ENCODE measurements at regions not wholly inside any gene's neighbourhood (a gene's known extent, or its start where the extent isn't known, plus 50 kb on each side); places are given as distances from the start of the nearest gene placed in this dataset.

- Histone ChIP-seq H3K27me3 (no peaks in the 10 kb centered on the region), H3K9me3 (no peaks in the 10 kb centered on the region), H3K36me3 (no peaks in the 10 kb centered on the region), H3K4me1 (no peaks in the 10 kb centered on the region), H3K4me3 (no peak overlapping the region), H3K27ac (no peak overlapping the region)
- no peak for TF ChIP-seq POLR2AphosphoS5 (IDR thresholded peaks at IDR 0.05; ENCODE audit: insufficient read depth in 1 of 2, low read depth in 1 of 2)
- TF ChIP-seq, protein P1, sequence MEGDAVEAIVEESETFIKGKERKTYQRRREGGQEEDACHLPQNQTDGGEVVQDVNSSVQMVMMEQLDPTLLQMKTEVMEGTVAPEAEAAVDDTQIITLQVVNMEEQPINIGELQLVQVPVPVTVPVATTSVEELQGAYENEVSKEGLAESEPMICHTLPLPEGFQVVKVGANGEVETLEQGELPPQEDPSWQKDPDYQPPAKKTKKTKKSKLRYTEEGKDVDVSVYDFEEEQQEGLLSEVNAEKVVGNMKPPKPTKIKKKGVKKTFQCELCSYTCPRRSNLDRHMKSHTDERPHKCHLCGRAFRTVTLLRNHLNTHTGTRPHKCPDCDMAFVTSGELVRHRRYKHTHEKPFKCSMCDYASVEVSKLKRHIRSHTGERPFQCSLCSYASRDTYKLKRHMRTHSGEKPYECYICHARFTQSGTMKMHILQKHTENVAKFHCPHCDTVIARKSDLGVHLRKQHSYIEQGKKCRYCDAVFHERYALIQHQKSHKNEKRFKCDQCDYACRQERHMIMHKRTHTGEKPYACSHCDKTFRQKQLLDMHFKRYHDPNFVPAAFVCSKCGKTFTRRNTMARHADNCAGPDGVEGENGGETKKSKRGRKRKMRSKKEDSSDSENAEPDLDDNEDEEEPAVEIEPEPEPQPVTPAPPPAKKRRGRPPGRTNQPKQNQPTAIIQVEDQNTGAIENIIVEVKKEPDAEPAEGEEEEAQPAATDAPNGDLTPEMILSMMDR (IDR thresholded peaks at IDR 0.05) = no peak
- no peak for TF ChIP-seq POLR2A (IDR thresholded peaks at IDR 0.05)
- intact Hi-C loops (cut with DNase I) = no loop called here
- DNase-seq (ENCODE audit: extremely low spot score in 2 of 2) = no peak
Measured at GRCh38 chr2:139946690-139947089, 1166.5 kb upstream of the NXPH2 start.

DNA sequence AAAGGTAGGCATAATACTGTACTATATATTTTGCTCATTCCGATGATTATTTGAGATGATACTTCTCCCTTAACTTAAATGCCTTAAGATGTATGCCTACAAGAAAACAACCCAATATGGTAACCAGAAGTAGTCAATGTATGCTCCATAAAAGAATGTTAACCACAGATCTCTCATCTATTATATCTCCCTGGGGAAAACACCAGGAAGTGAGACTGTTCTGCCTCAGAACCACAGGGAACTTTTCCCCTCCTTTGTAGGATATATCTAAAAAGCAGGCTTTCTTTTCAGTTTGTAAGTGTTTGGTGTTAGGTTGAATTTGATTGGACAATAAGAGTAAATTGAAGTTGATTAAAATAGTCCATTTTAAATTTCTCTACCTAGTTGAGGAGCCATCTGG, 1160.5 kb upstream of the NXPH2 start:
- intact Hi-C loops (cut with DNase I) = no loop called here
- no peak for DNase-seq (ENCODE audit: extremely low spot score in 2 of 2)
- H3K36me3 ChIP-seq = no peaks in the 10 kb centered on the region
- H3K27ac ChIP-seq = no peak overlapping the region
- no peaks in the 10 kb centered on the region for H3K9me3 ChIP-seq
- TF ChIP-seq POLR2A (IDR thresholded peaks at IDR 0.05) = no peak
- no peak for TF ChIP-seq POLR2AphosphoS5 (IDR thresholded peaks at IDR 0.05; ENCODE audit: insufficient read depth in 1 of 2, low read depth in 1 of 2)
- TF ChIP-seq, protein P1 (IDR thresholded peaks at IDR 0.05) = no peak
- no peak overlapping the region for H3K4me3 ChIP-seq
- no peaks in the 10 kb centered on the region for H3K4me1 ChIP-seq
- no peaks in the 10 kb centered on the region for H3K27me3 ChIP-seq

- H3K9me3 ChIP-seq = no peaks in the 10 kb centered on the region
- H3K27me3 ChIP-seq = no peaks in the 10 kb centered on the region
- no peak overlapping the region for H3K27ac ChIP-seq
- TF ChIP-seq POLR2A (IDR thresholded peaks at IDR 0.05) = no peak
- no peak for TF ChIP-seq POLR2AphosphoS5 (IDR thresholded peaks at IDR 0.05; ENCODE audit: insufficient read depth in 1 of 2, low read depth in 1 of 2)
- TF ChIP-seq, protein P1 (IDR thresholded peaks at IDR 0.05) = no peak
- intact Hi-C loops (cut with DNase I) = no loop called here
- DNase-seq (ENCODE audit: extremely low spot score in 2 of 2) = no peak
- no peak overlapping the region for H3K4me3 ChIP-seq
- H3K4me1 ChIP-seq = no peaks in the 10 kb centered on the region
- no peaks in the 10 kb centered on the region for H3K36me3 ChIP-seq
Measured at GRCh38 chr2:139925903-139926302, 1145.7 kb upstream of the NXPH2 start.

- DNase-seq (ENCODE audit: extremely low spot score in 2 of 2) = no peak
- Histone ChIP-seq H3K9me3 (no peaks in the 10 kb centered on the region), H3K27ac (no peak overlapping the region), H3K4me1 (no peaks in the 10 kb centered on the region), H3K36me3 (no peaks in the 10 kb centered on the region), H3K4me3 (no peak overlapping the region), H3K27me3 (no peaks in the 10 kb centered on the region)
- intact Hi-C loops (cut with DNase I) = no loop called here
- TF ChIP-seq, protein P1 (IDR thresholded peaks at IDR 0.05) = no peak
- no peak for TF ChIP-seq POLR2A (IDR thresholded peaks at IDR 0.05)
Measured at GRCh38 chr2:139924070-139924469, 1143.9 kb upstream of the NXPH2 start.

DNA sequence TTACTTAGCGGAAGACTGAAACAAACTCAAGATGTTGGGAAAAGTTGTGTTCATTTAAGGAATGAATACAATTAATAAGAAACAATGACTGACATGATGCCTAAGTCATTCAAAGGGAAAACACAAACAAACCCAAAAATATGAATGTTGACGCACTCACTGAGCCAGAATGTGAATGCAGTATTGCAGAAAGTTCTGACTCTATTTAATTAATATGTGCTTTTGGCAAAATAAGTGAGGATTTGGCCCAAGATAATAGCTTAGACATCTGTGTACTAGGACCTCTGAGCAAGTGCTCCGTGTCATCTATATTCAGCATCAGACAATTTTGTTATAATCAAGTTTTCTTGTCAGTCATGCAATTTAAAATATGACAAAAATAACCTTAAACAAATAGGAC, 1138.8 kb upstream of the NXPH2 start:
- intact Hi-C loops (cut with DNase I) = no loop called here

More for the DNA sequence above, 1138.8 kb upstream of the NXPH2 start:
- Histone ChIP-seq H3K27ac (no peak overlapping the region), H3K4me3 (no peak overlapping the region), H3K27me3 (no peaks in the 10 kb centered on the region), H3K9me3 (no peaks in the 10 kb centered on the region), H3K36me3 (no peaks in the 10 kb centered on the region), H3K4me1 (no peaks in the 10 kb centered on the region)
- TF ChIP-seq POLR2A (IDR thresholded peaks at IDR 0.05) = no peak
- TF ChIP-seq, protein P1 (IDR thresholded peaks at IDR 0.05) = no peak
- TF ChIP-seq POLR2AphosphoS5 (IDR thresholded peaks at IDR 0.05; ENCODE audit: insufficient read depth in 1 of 2, low read depth in 1 of 2) = no peak
- DNase-seq (ENCODE audit: extremely low spot score in 2 of 2) = no peak

Data from vagina (tissue), 2 donors.